ENCODE measurements at regions not wholly inside any gene's neighbourhood (a gene's known extent, or its start where the extent isn't known, plus 50 kb on each side); places are given as distances from the start of the nearest gene placed in this dataset.

GRCh38 chr20:21622097-21622857 is 83.2 kb upstream of the PAX1 start:
- Histone ChIP-seq H3K27me3 (peaks cover 0 to 15% (median 0%) of the 10 kb centered on the region in 4 donors), H3K4me1 (no peaks in the 10 kb centered on the region), H3K27ac (no peak overlapping the region), H3K9me3 (no peaks in the 10 kb centered on the region), H3K4me3 (no peak overlapping the region), H3K36me3 (no peaks in the 10 kb centered on the region)
- FAIRE-seq: no peak
- 39 to 41% methylated on average over 3 of the region's 3 CpGs for WGBS, 2 donors
- intact Hi-C loops (cut with DNase I): no loop called here
- DNase-seq: no peak
- no peak for TF ChIP-seq CTCF (IDR thresholded peaks at IDR 0.05)
- ATAC-seq: no peak

- Histone ChIP-seq H3K36me3 (no peaks in the 10 kb centered on the region), H3K27ac (no peak overlapping the region), H3K27me3 (no peaks in the 10 kb centered on the region), H3K9me3 (no peaks in the 10 kb centered on the region), H3K4me1 (no peaks in the 10 kb centered on the region), H3K4me3 (no peak overlapping the region)
- WGBS, 2 donors: 34 to 47% methylated on average over 7 of the region's 7 CpGs
- FAIRE-seq (no peak), DNase-seq (no peak), ATAC-seq (no peak)
- TF ChIP-seq CTCF (IDR thresholded peaks at IDR 0.05): no peak
- intact Hi-C loops (cut with DNase I): no loop called here
Observed at GRCh38 chr20:21618759-21619416, 86.6 kb upstream of the PAX1 start.

GRCh38 chr20:21615617-21616080 is 89.8 kb upstream of the PAX1 start:
- Histone ChIP-seq H3K4me1 (no peaks in the 10 kb centered on the region), H3K9me3 (no peaks in the 10 kb centered on the region), H3K36me3 (no peaks in the 10 kb centered on the region), H3K27ac (no peak overlapping the region), H3K27me3 (no peaks in the 10 kb centered on the region), H3K4me3 (no peak overlapping the region)
- 23 to 26% methylated on average over 10 of the region's 10 CpGs for WGBS, 2 donors
- intact Hi-C loops (cut with DNase I): no loop called here
- DNase-seq (peak in 5 of 6 donors; percentile 6 to 74 (median 53)), FAIRE-seq (no peak), ATAC-seq (peak in 3 of 4 donors; percentile 82 to 92 (median 88))
- TF ChIP-seq CTCF (IDR thresholded peaks at IDR 0.05): peak; percentile 58 to 79 (median 65)

- Histone ChIP-seq H3K27ac (no peak overlapping the region), H3K4me3 (no peak overlapping the region), H3K4me1 (no peaks in the 10 kb centered on the region), H3K9me3 (no peaks in the 10 kb centered on the region), H3K27me3 (no peaks in the 10 kb centered on the region), H3K36me3 (no peaks in the 10 kb centered on the region)
- no peak for DNase-seq
- no peak for TF ChIP-seq CTCF (IDR thresholded peaks at IDR 0.05)
- intact Hi-C loops (cut with DNase I): no loop called here
- no peak for FAIRE-seq
- ATAC-seq: no peak
- 23 to 27% methylated on average over 6 of the region's 6 CpGs for WGBS, 2 donors
Observed at GRCh38 chr20:21614980-21615379, 90.5 kb upstream of the PAX1 start.

- no peaks in the 10 kb centered on the region for H3K9me3 ChIP-seq
- H3K27ac ChIP-seq: no peak overlapping the region
- intact Hi-C loops (cut with DNase I): no loop called here
- no peaks in the 10 kb centered on the region for H3K27me3 ChIP-seq
- no peaks in the 10 kb centered on the region for H3K36me3 ChIP-seq
- DNase-seq: peak in 2 of 6 donors; percentile 13 to 30
- H3K4me1 ChIP-seq: no peaks in the 10 kb centered on the region
- no peak for TF ChIP-seq CTCF (IDR thresholded peaks at IDR 0.05)
- no peak for FAIRE-seq
- peak in 2 of 4 donors; percentile 19 to 22 for ATAC-seq
- whole genome bisulfite sequencing, 2 donors: 10 to 14% methylated on average over 6 of the region's 6 CpGs
- no peak overlapping the region for H3K4me3 ChIP-seq
Observed at GRCh38 chr20:21613512-21613911, 92.0 kb upstream of the PAX1 start.

Measured in pancreas (tissue), 10 donors.